Aorta (tissue), 5 donors: ENCODE measurements at regions not wholly inside any gene's neighbourhood (a gene's known extent, or its start where the extent isn't known, plus 50 kb on each side); places are given as distances from the start of the nearest gene placed in this dataset.

ENCODE experiments used
- ATAC-seq: fragments of 200-7000 bp; cut with Tn5 transposase; one replicate; pipeline ENCODE4 v1.9.1; 2022; ENCODE audit warnings: moderate library complexity; ENCODE audit not compliant: low FRiP score
- DNase-seq, 2 donors: peaks; one replicate each; pipeline ENCODE4 v3.0.0-alpha.2; 2020
- H3K27ac ChIP-seq, 2 donors: one replicate each; pipeline ENCODE4 v1.5.1; 2013; ENCODE audit warnings: low read length in 2 of 2, mild to moderate bottlenecking in 2 of 2, moderate library complexity in 2 of 2, control low read depth in 1 of 2, inconsistent platforms in 1 of 2, low read depth in 1 of 2
- H3K27me3 ChIP-seq, 2 donors: one replicate each; pipeline ENCODE4 v1.6.1; 2013; ENCODE audit warnings: control low read depth in 1 of 2, low read length in 1 of 2, mild to moderate bottlenecking in 1 of 2, moderate library complexity in 1 of 2; ENCODE audit not compliant: insufficient read depth in 2 of 2, control insufficient read depth in 1 of 2
- H3K36me3 ChIP-seq, 2 donors: one replicate each; pipeline ENCODE4 v1.6.1; 2013; ENCODE audit warnings: control low read depth in 1 of 2, low read length in 1 of 2, mild to moderate bottlenecking in 1 of 2; ENCODE audit not compliant: insufficient read depth in 2 of 2, control insufficient read depth in 1 of 2
- H3K4me1 ChIP-seq, 2 donors: one replicate each; pipeline ENCODE4 v1.6.1; 2013; ENCODE audit warnings: low read length in 2 of 2, control low read depth in 1 of 2, mild to moderate bottlenecking in 1 of 2, moderate library complexity in 1 of 2; ENCODE audit not compliant: insufficient read depth in 2 of 2, control insufficient read depth in 1 of 2
- H3K4me3 ChIP-seq, 2 donors: one replicate each; pipeline ENCODE4 v1.5.1; 2013; ENCODE audit warnings: low read length in 2 of 2, control low read depth in 1 of 2, mild to moderate bottlenecking in 1 of 2
- H3K9me3 ChIP-seq: one replicate; pipeline ENCODE4 v1.6.1; 2013; ENCODE audit warnings: mild to moderate bottlenecking, low read length; ENCODE audit not compliant: control insufficient read depth
- WGBS, 2 donors: extraction: QIAGEN DNeasy Blood & Tissue Kit; methylation state at CpG; one replicate each; pipeline ENCODE4 v1.1.7; 2013; 5-methylcytosine and 5-hydroxymethylcytosine counted together
- intact Hi-C, 2 donors: fragments of 100-400 bp; cut with DNase I; formaldehyde crosslinking; loops; one replicate each; pipeline versions ENCODE4 v1.14.2 to v1.15.0; 2022
- donor health status: healthy with polysubstance abuse.
- donor health status: Bipolar disorder and iron deficiency.
- donor health status: DM: no; HTN: no; CAD: no.
- donor health status: DM: no; HTN: no; CAD: no.
- donor health status: DM: yes; HTN: yes; CAD: no.

GRCh38 chr5:52428977-52429489, 358.7 kb upstream of the ITGA1 start:
- no peaks in the 10 kb centered on the region for H3K27me3 ChIP-seq

GRCh38 chr5:52441768-52442167, 345.9 kb upstream of the ITGA1 start:
- intact Hi-C loops = no loop called here
- ATAC-seq (no peak), DNase-seq (no peak)
- Histone ChIP-seq H3K36me3 (no peaks in the 10 kb centered on the region), H3K27ac (no peak overlapping the region), H3K27me3 (no peaks in the 10 kb centered on the region), H3K4me1 (no peaks in the 10 kb centered on the region), H3K4me3 (no peak overlapping the region), H3K9me3 (peaks cover 3% of the 10 kb centered on the region)
- WGBS, 2 donors = 91 to 97% methylated on average over 1 of the region's 1 CpG

More at GRCh38 chr5:52428977-52429489, 358.7 kb upstream of the ITGA1 start:
- Histone ChIP-seq H3K4me3 (no peak overlapping the region), H3K9me3 (peaks cover 2% of the 10 kb centered on the region), H3K4me1 (no peaks in the 10 kb centered on the region), H3K36me3 (no peaks in the 10 kb centered on the region), H3K27ac (no peak overlapping the region)
- no peak for DNase-seq
- WGBS, 2 donors = 84 to 85% methylated on average over 3 of the region's 3 CpGs
- no peak for ATAC-seq
- intact Hi-C loops = no loop called here

- Histone ChIP-seq H3K27ac (no peak overlapping the region), H3K4me1 (no peaks in the 10 kb centered on the region), H3K27me3 (no peaks in the 10 kb centered on the region), H3K36me3 (no peaks in the 10 kb centered on the region), H3K9me3 (peaks cover 3% of the 10 kb centered on the region), H3K4me3 (no peak overlapping the region)
- ATAC-seq (no peak), DNase-seq (no peak)
- 93 to 95% methylated on average over 3 of the region's 3 CpGs for WGBS, 2 donors
- intact Hi-C loops = no loop called here
Observed at GRCh38 chr5:52443187-52443586, 344.5 kb upstream of the ITGA1 start.

- H3K4me1 ChIP-seq = no peaks in the 10 kb centered on the region
- DNase-seq (no peak), ATAC-seq (no peak)
- no peak overlapping the region for H3K4me3 ChIP-seq
- peaks cover under 1% of the 10 kb centered on the region for H3K9me3 ChIP-seq
- no peaks in the 10 kb centered on the region for H3K27me3 ChIP-seq
- H3K27ac ChIP-seq = no peak overlapping the region
- no peaks in the 10 kb centered on the region for H3K36me3 ChIP-seq
- intact Hi-C loops = no loop called here
- WGBS, 2 donors = 57 to 59% methylated on average over 2 of the region's 2 CpGs
Observed at GRCh38 chr5:52448111-52448510, 339.6 kb upstream of the ITGA1 start.

- H3K27ac ChIP-seq = no peak overlapping the region
- H3K9me3 ChIP-seq = no peaks in the 10 kb centered on the region
- 17 to 18% methylated on average over 3 of the region's 3 CpGs for WGBS, 2 donors
- H3K4me1 ChIP-seq = no peaks in the 10 kb centered on the region
- ATAC-seq (no peak), DNase-seq (no peak)
- H3K27me3 ChIP-seq = no peaks in the 10 kb centered on the region
- H3K36me3 ChIP-seq = no peaks in the 10 kb centered on the region
- intact Hi-C loops = no loop called here
- no peak overlapping the region for H3K4me3 ChIP-seq
Observed at GRCh38 chr5:52449516-52449915, 338.2 kb upstream of the ITGA1 start.

GRCh38 chr5:52452098-52452497, 335.6 kb upstream of the ITGA1 start:
- Histone ChIP-seq H3K9me3 (no peaks in the 10 kb centered on the region), H3K4me3 (no peak overlapping the region), H3K27me3 (no peaks in the 10 kb centered on the region), H3K36me3 (no peaks in the 10 kb centered on the region), H3K4me1 (no peaks in the 10 kb centered on the region), H3K27ac (no peak overlapping the region)
- intact Hi-C loops = no loop called here
- no peak for ATAC-seq
- 64 to 70% methylated on average over 1 of the region's 1 CpG for WGBS, 2 donors
- DNase-seq = no peak

GRCh38 chr5:52453176-52453575, 334.5 kb upstream of the ITGA1 start:
- Histone ChIP-seq H3K27ac (no peak overlapping the region), H3K27me3 (no peaks in the 10 kb centered on the region), H3K4me1 (no peaks in the 10 kb centered on the region), H3K36me3 (no peaks in the 10 kb centered on the region), H3K4me3 (no peak overlapping the region), H3K9me3 (no peaks in the 10 kb centered on the region)
- DNase-seq (no peak), ATAC-seq (no peak)
- WGBS, 2 donors = 72 to 80% methylated on average over 2 of the region's 2 CpGs
- intact Hi-C loops = no loop called here

GRCh38 chr5:52455920-52456319, 331.8 kb upstream of the ITGA1 start:
- Histone ChIP-seq H3K36me3 (no peaks in the 10 kb centered on the region), H3K9me3 (no peaks in the 10 kb centered on the region), H3K27ac (no peak overlapping the region), H3K27me3 (no peaks in the 10 kb centered on the region), H3K4me3 (no peak overlapping the region), H3K4me1 (no peaks in the 10 kb centered on the region)
- DNase-seq (no peak), ATAC-seq (no peak)
- intact Hi-C loops = no loop called here
- 72 to 81% methylated on average over 2 of the region's 2 CpGs for WGBS, 2 donors

GRCh38 chr5:52457810-52458209, 329.9 kb upstream of the ITGA1 start:
- Histone ChIP-seq H3K36me3 (no peaks in the 10 kb centered on the region), H3K4me3 (no peak overlapping the region), H3K27ac (no peak overlapping the region), H3K9me3 (no peaks in the 10 kb centered on the region), H3K4me1 (no peaks in the 10 kb centered on the region), H3K27me3 (no peaks in the 10 kb centered on the region)
- no peak for DNase-seq
- no peak for ATAC-seq
- intact Hi-C loops = no loop called here
- 29 to 31% methylated on average over 2 of the region's 2 CpGs for WGBS, 2 donors
